ENCODE measurements at regions not wholly inside any gene's neighbourhood (a gene's known extent, or its start where the extent isn't known, plus 50 kb on each side); places are given as distances from the start of the nearest gene placed in this dataset.

DNA sequence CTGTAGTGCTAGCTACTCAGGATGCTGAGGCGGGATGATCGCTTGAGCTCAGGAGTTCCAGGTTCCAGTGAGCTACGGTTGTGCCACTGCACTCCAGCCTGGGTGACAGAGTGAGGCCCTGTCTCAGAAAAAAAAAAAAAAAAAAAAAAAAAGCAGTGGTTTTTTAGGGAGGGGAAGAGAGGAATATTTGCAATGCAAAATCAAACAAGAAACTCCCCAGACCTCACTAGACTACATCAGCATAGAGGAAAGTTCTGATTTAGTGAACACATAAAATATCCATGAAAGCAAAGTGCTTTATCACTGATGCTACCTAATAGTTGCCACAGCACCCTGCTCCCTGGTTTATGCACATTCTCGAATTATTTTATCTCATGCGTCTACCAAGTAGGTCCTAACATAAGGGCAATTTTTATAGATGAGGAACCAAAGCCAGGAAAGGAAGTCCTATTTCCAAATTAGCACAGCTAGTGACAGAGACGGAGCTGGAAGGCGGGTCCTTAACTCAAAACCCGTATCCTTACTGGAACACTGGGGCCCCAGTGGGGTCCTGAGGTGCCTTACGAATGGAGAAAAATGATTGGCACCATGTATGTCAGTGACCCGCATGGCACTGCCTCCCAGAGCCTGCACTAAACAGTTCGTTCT lies 50.7 kb upstream of the GPR157 start:
- H3K4me3 ChIP-seq (ENCODE audit: low read depth, low read length): peak overlapping the region; percentile 62
- no peak for DNase-seq (ENCODE audit: low read depth)

GRCh38 chr1:9180111-9180819 lies 51.4 kb upstream of the GPR157 start:
- no peak for DNase-seq (ENCODE audit: low read depth)
- H3K4me3 ChIP-seq (ENCODE audit: low read depth, low read length): peak overlapping the region; percentile 62

DNA sequence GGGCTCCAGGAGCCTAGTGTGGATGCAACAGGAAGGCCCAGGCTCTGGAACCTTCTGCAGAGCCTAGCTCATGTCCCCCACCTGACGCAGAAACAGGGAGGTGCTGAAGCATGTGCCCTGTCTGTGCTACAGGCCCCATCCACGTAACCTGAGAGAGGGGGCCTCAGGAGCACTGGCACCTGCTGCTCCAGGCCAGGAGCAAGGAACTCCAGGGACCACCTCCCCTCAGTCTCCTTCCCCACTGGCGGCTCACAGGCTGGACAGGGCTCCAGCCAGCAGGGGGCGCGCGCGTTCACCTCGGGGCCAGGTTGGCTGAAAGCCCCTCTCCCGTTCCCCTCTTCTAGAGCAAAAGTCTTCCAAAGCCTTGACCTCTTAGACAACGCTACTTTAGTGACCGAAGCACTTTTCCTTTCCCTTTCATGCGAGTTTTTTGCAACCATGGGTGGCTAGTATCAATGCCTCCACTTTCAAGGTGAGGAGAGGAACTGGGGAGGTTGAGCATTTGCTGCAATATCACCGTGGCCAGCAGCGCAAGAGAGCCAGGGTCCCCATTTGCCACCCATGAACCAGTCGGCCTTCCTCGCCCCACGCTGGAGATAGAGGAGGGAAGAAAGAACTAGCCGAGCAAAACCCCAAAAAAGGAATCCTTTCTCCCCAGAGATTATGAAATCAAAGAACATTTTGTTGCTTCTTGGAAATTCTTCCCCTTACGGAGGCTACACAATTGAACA lies 52.4 kb upstream of the GPR157 start:
- H3K4me3 ChIP-seq (ENCODE audit: low read depth, low read length): peak overlapping the region; percentile 62
- no peak for DNase-seq (ENCODE audit: low read depth)

DNA sequence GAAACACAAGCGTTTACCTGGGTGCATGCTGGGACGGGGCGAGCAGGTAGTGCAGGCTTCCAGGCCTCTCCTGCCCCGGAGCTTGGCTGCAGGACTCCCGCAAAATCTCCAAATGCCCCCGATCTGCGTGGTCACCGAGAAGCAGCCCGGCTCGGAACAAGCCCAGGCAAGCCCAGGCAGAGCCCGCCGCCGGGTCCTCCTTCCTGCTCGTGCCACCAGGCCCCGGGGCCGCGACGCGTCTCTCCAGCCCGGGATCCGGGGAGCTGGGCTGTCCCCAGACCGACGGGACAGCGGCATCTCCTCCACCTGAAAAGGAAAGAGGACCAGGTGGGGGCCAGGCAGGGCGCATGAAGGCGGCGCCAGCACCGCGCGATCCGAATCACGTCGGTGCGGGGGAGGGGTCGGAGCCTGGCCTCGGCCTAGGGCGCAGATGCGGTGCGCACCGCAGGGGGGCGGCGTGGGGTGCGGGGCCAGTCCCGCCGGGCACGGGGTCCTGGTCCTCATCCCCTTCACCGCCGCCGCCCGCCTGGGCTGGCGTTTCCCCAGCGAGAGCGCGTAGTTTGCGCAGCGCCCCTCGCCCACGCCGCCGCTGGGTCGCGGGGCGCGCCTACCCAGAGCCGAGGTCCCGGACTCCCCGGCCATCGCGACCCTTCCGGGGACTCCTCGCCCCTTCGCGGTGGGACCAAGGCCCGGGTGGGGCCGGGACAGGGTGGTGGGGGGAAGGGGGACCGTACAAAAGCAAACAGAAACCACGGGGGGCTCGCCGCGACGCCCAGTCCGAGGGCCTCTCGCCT lies 52.4 kb upstream of the H6PD start:
- H3K4me3 ChIP-seq (ENCODE audit: low read depth, low read length): peak overlapping the region; percentile 62
- DNase-seq (ENCODE audit: low read depth): no peak

DNA sequence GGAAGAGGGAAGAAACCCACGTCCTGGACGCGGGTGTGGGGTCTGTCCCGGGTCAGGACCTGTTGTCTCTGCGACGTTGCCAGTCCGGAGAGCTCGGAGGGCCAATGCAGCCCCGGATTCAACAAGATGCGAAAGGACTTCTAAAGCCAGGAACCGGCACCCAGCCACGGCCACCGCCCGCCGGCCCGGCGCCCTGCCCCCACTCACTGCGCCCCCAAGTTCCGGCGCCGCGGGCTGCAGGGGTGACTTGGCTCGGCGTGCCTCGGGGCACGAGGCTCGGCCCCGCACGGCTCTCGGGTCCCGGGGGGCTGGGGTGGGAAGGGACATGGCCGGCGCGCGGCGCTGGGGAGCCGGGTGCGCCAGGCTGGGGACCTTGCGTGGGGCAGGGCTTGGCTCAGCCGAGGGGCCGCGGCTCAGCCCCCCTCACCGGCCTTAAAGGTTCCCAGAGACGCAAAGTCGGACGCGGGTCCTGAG lies 51.8 kb upstream of the H6PD start:
- peak overlapping the region; percentile 62 for H3K4me3 ChIP-seq (ENCODE audit: low read depth, low read length)
- DNase-seq (ENCODE audit: low read depth): no peak

DNA sequence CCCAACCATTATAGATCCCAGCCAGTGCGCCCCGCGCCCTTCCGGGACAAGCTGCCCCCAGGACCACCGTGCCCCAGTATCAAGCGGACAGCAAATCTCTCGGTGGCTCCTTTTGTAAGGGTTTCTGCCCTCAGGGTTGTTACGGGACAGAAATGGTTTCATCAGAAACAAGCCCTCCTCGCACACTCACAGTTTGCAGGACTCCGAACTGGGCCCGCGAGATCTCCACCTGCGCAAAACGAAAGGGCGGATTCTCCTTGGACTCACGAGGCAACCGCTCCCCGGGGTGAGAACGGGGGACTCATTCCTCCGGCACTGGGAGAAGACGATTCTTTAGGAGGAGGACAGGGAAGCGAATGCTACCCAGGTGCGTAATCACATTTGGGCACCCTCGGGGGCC lies 51.1 kb upstream of the H6PD start:
- DNase-seq (ENCODE audit: low read depth): no peak
- H3K4me3 ChIP-seq (ENCODE audit: low read depth, low read length): peak overlapping the region; percentile 62

- no peak for DNase-seq (ENCODE audit: low read depth)
- H3K4me3 ChIP-seq (ENCODE audit: low read depth, low read length): peak overlapping the region; percentile 62
Measured at GRCh38 chr1:9183898-9184297, 50.7 kb upstream of the H6PD start.

DNA sequence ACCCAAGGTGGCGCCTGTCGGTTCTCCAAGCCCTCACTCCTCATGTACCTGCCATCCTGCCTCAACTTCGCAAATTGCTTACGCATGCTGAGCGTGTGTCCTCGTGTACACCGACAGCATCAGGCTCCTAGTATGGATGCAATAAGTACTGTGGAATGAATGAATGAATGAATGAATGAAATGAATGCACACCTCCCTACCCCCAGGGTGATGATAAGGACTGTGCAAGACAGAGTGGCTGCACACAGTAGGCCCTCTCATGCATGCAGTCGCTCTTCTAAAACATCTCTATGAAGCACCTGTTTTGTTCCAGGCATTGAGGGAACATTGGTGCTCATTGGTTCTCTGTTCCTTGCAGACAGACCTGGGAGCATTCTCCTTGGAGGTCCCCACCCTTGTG lies 49.8 kb upstream of the H6PD start:
- no peak for DNase-seq (ENCODE audit: low read depth)

More for the DNA sequence above, 49.8 kb upstream of the H6PD start:
- no peak overlapping the region for H3K4me3 ChIP-seq (ENCODE audit: low read depth, low read length)
